HG03025 (cell line): ENCODE measurements at regions not wholly inside any gene's neighbourhood (a gene's known extent, or its start where the extent isn't known, plus 50 kb on each side); places are given as distances from the start of the nearest gene placed in this dataset.

Experiments
- ATAC-seq: cut with Tn5 transposase; IDR thresholded peaks from one replicate; pipeline ENCODE4 v1.9.1; 2021; ENCODE audit warnings: mild to moderate bottlenecking, moderate library complexity; ENCODE audit not compliant: unreplicated experiment, low FRiP score

DNA sequence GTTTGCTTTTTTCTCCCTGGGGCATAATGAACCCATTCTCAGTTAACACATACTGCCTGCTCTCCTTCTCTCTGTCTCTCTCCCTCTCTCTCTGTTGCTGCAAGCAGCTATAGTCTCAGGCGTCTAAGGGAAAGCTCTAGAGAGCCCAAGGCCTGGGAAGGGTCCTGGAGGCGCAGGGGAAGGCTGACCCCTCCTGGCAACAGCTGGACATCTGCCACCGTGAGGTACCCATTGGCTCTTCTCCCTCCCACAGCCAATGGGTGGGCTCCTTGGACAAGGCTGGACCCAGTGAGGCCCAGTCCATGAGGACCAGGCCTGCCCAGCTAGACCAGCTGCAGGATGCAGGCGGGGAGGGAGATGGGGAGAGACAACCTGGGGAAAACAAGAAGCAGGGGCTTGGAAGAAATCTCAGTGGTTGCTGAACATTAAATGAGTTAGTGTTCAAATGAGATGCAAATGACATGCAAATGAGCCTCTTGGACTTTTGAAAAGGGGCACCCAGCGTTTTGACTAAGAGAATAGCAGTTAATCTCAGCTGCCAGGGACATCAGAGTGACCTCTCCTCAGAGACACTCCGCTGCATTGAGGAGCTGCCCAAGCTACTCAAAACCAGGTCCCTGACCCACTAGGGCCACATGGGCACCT lies 349.7 kb downstream of the BUD13 start:
- ATAC-seq: no peak

DNA sequence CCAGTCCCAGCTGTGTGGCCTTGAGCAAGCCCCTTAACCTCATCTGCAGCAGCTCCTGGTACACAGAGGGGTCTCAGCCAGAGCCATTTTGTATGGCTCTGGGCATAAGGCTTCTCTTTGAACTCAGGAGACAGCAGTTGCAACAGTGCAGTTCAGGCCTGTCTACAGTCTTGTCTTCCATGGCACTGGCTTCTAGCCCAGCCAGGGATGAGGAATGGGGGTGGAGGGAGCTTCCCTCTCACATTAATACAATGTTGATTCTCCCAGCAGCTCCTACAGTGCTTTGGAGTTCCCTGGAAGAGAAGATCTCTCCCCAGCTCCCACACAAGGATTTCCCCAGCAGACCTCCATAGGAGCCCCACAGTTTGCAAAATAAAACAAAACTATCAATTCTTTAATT lies 350.2 kb downstream of the BUD13 start:
- no peak for ATAC-seq

DNA sequence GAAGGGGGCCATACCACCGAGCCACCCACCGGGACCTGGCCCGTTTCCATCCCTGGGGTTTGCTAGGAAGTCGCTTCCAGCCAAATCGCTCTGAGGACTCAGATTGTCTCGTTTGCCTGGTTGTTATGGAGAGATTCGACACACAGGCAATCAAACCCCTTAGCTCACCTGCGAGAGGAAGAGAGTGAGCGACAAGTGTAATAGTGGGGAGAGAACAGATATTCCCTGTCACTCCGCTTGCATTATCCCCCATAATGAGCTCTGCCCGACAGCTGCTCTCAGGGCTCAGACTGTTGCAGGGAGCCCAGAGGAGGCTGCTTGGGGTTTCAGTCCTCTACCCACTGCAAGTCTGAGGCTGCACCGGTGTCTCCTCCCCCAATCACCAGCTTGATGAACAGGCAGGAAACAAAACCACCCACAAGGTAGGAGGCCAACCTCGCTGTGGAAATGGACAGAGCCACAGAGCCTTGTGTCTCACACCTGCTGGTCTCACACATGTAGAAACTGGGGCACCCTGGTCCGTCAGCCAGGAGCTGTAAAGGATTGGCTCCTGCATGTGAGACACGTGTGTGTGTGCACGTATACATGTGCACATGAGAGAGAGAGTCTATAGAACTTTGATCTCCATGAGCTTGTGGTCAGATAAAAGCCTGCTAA lies 351.1 kb downstream of the BUD13 start:
- no peak for ATAC-seq

DNA sequence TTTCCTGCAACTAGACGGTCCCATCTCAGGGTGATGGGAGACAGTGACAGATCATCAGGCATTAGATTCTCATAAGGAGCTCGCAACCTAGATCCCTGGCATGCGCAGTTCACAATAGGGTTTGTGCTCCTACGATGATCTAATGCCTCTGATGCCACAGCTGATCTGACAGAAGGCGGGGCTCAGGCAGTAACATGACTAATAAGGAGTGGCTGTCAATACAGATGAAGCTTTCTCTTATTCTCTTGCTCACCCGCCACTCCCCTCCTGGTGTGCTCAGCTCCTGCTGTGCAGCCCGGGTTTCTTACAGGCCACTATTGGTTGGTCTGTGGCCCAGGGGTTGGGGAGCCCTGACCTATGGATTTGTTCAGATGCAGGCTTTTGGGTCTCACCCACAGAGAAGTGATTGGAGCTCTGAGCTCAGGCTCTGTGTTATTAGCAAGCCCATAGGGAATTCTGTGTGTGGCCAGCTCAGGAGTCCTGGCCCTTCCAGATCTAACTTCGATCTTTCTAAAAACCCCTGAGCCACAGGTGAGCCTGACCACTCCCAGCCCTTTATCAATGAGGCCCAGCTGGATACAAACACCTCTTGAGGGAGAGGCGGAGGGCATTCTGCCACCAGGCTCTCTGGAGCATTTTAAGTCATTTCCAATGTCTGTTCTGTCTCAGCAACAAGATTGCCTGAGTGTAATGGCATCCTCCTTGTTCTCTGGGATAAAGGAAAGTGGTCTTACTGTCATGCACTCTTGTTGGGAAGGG lies 351.8 kb downstream of the BUD13 start:
- ATAC-seq: no peak

DNA sequence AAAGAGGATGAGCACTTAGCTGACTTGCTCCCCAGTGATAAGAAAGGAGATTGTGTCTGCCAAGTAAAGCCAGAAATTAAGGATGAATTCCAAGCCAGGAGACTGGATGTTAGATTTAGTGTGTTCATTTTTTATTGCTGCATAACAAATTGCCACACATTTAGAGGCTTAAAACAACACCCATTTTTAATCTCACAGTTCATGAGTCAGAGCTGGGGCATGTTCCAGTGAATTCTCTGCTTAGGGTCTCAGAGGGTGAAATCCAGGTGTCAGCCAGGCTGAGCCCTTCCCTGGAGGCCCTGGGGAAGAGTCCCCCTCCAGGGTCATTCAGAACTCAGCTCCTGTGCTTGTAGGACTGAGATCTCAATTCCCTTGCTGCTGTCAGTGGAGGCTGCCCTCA lies 352.8 kb downstream of the BUD13 start:
- no peak for ATAC-seq

DNA sequence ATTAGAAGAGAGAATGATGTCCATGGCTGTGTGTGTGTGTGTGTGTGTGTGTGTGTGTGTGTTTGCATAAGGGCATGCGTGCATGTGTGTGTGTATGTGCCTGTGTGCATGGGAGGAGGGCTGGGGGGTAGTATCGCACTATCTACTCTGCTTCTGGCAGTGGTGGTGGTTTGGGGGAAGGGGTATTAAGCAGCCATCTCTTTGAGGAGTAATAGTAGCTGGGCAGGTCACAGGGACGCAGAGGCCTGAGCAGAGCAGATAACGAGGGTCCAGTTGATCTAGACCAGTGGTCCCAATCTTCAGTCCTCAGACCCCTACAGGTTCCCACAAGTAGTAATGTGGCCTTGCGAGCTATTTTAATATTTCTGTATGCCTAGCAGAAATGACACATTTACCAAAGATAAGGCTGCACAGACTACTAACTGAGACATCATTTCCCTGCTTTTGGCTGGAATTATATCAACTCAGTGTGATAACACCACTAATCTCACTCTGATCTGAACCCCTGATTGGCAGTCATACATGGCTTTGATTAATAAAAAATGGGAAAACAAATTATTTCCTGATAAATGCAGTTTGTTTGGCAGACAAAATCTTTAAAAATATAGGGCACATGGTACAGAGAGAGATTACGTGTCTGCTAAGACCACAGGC lies 354.3 kb downstream of the BUD13 start:
- no peak for ATAC-seq

DNA sequence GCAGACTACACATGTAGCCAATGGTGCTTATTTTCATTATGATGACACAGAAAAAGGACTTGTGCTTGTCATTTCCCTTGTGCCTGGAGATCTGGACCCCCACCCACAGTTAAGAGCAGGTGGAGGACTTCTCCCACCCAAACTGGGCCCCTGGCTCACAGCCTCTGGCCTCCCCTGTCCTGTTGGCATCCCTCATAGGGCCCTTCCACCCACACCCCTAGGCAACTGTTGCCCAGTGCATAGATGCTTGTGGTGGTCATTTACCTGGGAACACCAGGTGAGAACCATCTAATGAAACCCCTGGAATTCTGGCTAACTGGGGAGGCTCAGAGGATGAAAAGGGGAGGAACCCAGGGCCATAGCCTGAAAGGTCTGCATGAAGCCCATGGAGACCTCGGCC lies 355.9 kb downstream of the BUD13 start:
- no peak for ATAC-seq

DNA sequence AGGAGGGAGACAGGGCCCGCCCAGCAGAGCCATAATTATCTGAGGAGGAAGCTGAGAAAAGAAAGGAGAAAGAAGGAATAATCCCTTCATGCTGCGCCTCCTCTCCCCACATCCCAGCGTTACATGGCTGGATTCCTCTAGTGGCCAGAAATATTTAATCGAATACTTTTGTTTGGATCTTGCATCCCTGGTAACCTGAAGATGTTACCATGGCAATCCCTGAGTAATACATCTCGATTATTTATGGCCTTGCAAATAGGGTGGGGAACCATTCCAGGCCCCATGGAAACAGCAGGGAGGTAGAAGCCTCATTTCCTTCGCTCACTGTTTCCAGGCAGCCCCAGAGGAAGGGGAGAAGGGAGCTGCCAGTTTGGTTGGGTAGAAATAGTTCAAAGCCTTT lies 357.7 kb downstream of the BUD13 start:
- no peak for ATAC-seq

DNA sequence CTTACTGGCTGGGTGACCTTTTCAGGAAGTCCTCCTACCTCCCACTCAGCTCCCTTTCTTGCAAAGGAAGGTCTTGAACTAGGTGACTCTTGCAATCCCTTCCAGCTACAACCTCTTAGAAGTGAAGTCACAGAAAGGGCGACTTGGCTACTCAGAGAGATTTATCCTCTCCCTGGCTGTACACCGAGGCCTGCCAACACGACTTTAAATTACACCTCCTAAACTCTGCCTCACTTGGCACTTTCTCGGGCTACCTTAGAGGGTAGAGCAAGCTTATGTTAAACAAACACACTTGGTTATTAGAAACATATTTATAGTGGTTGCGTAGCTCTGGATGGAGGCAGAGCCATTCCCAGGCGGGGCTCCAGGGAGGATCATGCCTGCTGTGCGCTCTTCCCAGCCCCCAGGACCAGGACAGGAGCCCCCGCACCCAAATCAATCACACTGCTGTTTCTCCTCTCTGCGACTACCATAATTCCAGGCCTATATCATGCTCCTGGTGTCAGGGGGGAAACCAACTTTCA lies 358.4 kb downstream of the BUD13 start:
- no peak for ATAC-seq

DNA sequence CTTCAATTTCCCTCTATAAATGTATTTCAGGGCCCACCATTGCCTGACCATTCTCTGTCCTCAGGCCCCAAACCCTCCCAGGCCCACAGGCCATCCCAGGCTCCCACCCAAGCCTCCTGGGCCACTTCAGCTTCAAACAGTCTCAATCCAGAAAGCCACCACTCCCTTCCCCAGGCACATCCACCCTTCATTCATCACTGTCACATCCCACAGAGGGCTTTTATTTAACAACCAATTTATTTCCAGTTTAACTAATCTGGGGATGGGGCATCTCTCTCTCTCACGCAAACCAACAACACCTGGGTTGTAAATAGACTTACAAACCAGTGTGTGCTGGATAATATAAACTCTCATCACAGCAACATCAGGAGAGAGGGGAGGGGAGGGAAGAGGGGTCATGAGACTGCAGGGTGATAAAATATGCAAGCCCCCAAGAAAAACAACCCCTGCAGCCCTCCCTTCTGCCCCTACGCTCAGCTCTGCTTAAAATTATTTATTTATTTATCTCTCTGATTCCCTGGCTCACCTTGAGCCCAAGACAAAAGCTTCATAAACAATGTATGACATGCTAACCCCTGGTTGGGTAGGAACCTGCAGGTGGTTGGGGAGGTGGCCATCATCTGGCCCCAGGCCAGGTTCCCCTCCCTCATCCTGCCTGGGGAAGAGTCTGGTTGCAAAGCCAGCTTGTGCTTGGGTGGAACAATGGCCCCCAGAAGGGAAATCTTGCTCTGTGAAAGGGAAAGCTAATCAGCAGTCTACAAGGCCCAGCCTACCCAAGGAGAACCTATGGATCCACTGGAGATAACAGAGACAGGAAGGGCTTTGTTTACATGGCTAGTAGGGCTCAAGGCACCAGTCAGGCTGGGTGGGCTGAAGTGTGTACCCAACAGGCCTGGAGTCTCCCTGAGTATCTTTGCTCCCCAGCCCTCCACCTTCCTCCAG lies 359.2 kb downstream of the BUD13 start:
- no peak for ATAC-seq

DNA sequence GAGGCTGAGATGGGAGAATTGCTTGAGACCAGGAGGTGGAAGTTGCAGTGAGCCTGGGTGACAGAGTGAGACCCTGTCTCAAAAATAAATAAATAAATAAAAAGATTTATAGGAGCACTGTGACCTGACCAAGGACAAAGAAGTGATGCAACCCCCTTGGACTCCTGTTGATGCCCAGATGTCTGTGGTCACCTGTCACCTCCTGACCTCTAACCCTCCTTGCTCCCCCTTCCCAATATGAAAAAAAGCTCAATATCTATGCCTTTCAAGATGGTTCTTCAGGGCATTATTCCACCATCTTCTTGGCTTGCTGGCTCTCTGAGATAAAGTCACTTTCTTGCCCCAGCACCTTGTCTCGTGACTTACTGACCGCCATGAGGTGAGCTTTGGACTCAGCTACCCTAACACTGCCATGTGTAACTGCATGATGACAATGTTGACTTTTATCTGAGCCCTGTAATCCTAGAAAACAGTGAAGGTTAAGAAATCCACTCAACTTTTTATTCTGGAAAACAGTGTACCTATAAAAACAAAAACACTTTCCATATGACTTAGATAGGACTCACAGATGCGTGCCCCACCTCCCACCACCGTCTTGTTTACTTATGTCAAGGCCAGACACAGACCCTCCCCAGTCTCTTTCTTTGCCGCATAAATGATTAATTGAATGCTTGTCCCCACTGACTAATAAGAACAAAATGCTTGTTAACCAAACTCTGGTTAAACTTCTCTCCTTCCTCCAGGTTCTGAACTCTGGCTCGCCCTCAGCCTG lies 360.5 kb downstream of the BUD13 start:
- no peak for ATAC-seq

DNA sequence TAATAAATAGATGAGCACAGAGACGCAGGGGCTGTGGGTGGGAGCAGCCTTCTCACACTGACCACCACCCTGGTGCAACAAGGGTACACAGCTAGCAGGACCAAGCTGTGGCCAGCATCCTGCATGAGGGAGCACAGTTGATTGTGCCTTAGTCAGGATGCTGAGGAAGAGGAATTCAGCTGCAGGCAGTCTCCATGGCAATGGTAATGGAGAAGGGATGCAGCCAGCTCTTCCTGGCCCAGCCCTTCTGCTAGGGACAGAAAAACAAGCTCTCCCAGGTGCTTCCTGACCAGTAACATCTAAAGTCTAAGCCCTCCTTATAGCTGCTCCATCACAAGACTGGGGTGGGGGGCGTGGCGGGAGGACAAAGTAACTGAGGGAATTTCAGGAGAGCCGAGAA lies 363.5 kb downstream of the BUD13 start:
- ATAC-seq: no peak

DNA sequence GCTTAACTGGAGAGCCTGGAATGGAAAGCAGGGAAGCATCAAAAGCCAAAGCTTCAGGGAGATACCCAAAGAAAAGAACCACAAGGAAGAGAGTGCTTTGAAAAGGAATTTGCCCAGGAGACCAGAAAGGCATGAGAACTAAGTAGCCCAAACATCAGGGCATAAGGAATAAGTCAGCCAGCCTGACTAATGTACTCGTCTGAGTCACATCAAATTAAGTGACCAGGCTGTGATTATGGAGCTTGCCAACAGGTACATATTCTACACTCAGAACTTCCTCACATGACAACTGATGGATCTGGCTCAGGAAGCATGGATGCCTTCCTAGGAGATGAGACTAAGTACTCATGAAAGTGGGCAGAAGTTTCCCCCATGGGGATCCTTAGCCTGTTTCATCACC lies 366.7 kb downstream of the BUD13 start:
- no peak for ATAC-seq

DNA sequence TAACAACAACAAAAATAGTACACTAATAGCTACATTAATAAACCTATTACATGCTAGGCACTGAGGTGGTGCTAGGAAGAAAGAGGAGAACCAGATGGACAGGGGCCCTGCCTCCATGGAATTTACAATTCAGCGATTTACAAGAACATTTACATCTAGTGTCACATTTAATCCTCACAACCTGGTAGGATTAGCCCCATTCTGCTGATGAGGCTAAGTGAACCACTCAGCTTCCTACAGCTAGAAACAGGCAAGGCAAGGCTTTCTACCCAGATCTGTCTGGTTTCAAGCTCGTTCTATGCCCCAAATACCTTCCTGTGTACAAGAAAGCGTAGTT lies 368.4 kb downstream of the BUD13 start:
- ATAC-seq: no peak

DNA sequence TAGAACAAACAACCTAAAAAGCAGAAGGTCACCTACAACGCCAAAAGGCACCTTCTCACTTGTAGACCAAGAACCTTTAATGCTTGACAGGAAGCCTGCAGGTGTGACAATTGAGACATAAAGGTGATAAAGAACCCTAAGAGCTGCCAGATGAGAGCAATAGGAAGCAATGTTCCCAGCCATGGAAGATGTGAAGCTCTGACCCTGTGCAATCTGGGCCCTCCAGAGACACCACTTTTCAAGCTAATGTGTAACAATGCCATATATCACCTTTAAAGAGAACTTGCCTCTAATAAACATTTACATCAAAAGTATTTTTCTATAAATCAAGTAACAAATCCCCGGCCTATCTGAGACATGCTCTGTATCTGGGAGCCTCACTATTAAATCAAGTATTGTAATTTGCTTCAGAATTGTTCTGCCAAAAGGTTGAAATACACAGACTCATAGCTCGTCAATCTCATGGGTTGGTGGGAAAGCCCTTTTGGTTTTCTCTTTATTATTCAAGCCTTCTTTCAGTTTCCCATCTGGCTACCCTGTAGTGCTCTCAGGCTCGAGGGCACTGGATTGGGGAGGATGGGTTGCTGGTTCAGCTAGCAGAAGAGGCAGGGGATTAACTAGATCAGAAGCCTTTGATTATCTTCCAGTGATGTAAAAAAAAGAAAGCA lies 368.9 kb downstream of the BUD13 start:
- no peak for ATAC-seq

DNA sequence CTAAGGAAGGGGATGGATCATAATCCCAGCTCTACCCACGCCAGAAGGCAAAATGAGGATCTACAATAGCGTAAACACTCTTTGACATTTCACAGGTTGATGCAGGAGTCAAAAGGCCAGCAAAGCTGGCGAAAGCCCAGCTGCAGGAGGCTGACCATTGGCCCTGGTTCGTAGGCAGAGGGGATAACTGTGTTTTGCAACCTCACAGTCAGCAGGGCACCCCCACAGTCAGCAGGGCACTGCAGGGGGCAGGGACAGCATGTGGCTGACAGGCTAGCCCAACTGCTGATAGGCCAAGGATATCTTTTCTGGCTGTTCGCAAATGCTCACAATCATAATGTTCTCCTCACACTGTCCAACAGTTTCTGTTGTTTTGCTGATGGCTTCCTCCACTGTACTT lies 372.7 kb downstream of the BUD13 start:
- ATAC-seq: no peak

DNA sequence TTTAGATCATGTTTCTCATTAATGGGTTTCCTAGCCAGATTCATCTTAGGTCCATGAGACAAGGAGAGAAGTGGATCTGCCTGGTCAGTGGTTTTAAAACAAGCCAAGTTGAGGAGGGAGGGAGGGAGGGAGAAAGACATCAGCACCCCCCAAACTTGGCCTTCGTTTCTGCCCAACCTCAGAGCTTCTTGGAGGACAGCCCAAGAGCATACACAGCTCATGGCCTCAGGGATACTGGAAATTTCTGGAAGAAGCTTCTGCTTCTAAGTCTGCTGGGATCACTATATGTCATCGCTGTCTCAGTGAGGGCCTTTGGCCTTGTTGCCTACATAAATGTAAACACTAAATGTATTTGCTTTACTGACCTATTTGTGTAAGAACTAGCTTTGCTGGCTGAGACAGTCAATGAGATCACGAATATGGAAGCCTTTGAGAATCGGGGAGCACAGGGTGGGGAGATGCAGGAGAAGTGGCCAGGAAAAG lies 375.1 kb downstream of the BUD13 start:
- ATAC-seq: no peak

DNA sequence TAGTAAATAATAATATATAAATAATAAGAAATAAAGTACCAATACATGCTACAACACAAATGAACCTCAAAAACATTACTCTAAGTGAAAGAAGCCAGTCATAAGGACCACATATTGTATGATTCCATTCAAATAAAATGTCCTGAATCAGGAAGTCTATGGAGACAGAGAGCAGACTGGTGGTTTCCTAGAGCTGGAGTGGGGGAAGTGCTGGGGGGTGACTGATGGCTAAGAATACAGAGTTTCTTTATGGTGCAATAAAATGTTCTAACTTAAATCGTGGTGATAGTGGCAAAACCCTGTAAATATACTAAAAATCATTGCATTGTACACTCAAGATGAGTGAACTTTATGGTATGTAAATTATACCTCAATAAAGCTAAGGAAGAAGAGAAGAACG lies 376.5 kb downstream of the BUD13 start:
- ATAC-seq: no peak

DNA sequence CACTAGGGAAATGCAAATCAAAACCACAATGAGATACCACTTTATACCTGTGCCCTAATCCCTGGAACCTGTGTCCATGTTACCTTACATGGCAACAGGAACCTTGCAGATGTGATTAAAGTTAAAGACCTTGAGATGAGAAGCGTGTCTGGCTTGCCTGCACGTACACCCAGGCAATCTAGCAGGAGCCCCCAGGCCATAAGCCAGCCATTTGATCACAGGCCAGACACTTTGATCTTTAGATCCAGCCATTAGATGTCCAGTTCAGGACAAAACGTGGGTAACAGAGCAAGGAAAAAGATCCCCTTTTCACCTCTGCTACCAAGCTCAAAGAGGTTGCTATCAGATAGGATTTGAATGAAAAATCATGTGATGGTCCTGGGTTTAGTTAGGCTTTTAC lies 378.8 kb downstream of the BUD13 start:
- ATAC-seq: no peak
